GM19397 (cell line): ENCODE measurements at regions not wholly inside any gene's neighbourhood (a gene's known extent, or its start where the extent isn't known, plus 50 kb on each side); places are given as distances from the start of the nearest gene placed in this dataset.

Experiments
- ATAC-seq: cut with Tn5 transposase; IDR thresholded peaks from one replicate; pipeline ENCODE4 v1.9.1; 2021; ENCODE audit warnings: mild to moderate bottlenecking, moderate library complexity; ENCODE audit not compliant: unreplicated experiment

- ATAC-seq, result no peak
These were observed 473.7 kb downstream of the EFNB2 start for GRCh38 chr13:106061781-106062180.

- no peak for ATAC-seq
These were observed 478.6 kb downstream of the EFNB2 start for GRCh38 chr13:106056851-106057250.

DNA sequence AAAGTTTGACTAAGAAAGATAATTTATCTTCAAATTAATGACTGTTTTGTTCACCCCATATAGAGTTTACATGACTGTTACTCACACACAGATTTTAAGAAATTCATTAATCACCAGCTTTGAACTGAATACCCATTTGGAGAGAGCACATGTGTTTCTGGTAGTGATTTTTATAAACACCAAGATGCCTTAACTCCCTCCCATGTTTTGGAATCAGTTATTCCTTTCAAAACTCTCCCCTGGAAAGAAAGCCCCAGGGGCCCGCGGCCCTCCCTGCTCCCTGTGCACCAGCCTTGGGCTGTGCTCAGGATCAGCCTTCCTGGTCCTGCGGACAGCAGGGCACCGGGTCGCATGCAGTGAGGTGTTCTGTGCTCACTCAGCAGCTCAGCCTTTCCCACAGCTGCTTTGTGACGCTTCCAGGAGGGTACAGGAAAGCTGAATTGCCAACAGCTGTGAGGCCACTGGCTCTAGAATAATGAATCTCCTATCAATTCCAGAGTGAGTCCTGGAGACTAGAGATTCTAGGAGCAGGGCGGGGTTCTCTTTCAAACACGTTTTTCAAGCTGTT lies 483.2 kb downstream of the EFNB2 start:
- ATAC-seq, result no peak

GRCh38 chr13:106049171-106049570 lies 486.3 kb downstream of the EFNB2 start:
- ATAC-seq, result no peak

- ATAC-seq, result no peak
These were observed 487.1 kb downstream of the EFNB2 start for GRCh38 chr13:106048386-106048785.

- no peak for ATAC-seq
These were observed 487.6 kb downstream of the EFNB2 start for GRCh38 chr13:106047859-106048258.

- no peak for ATAC-seq
These were observed 492.4 kb downstream of the EFNB2 start for GRCh38 chr13:106042996-106043581.

- no peak for ATAC-seq
These were observed 494.0 kb downstream of the EFNB2 start for GRCh38 chr13:106041445-106041844.

DNA sequence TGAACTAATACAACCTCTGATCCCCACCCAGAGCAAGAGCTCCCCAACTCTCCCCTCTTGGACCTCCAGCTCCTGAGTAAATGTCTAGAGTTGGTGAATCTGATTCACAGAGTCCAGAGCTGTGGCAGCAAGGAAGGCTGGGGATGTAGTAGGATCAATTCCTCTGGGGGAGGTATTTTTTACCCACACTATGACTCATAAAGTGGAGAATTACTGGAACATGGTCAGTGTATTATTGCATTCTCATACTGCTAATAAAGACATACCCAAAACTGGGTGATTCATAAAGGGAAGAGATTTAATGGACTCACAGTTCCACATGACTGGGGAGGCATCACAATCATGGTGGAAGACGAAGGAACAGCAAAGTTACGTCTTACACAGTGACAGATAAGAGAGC lies 496.7 kb downstream of the EFNB2 start:
- no peak for ATAC-seq

DNA sequence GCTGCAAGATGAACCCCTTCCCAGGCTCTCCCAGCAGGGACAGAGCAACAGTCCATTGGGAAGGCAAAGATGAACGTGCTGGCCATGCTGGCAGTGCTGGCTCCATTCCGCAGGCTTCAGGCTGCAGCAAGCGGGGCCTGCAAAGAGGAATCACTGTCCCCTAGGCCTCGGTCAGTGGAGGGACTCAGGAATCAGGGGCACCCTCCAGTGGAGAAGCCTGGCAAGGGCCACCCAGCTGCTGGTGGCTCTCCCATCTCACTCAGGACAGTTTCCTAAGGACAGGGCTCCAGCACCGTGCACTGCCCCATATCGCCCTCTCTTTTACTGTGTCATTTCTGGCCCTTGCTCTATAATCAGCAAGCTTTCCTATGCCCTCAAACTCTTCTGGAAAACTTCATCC lies 498.6 kb downstream of the EFNB2 start:
- no peak for ATAC-seq

DNA sequence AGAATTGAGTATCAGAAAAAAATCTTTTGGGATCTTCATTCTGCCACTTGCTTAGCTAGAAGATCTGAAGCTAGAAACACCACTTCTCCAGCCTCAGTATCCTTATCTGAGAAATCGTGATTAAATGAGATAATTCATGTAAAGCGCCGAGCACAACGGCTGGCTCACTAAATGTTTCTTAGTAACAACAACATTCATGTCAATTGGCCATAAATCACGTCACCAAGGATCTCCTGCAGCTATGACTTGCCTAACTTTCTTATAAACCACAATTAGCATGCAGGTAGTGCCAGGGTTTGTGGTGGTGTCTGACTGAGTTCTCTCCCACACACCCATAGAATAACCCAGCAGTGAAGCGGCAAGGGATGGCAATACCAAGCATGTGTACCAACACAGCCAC lies 501.3 kb downstream of the EFNB2 start:
- ATAC-seq, result no peak

DNA sequence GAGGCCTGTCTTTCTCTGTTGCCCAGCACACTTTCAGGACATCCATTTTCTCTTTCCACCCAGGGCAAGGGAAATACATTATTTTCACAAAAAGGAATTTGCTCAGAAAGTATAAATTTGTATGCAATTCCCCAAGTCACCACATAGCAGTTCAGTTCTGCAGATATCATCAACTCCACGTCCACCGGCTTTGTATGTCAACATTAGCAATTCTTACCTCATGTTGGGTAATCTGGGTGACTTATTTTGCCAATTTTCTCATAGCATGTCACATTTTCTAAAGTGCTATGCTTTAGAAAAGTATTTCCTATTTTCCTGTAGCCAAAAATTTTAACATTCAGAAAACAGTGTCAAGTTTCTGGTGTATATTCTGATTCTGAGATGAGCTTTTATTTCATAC lies 501.8 kb downstream of the EFNB2 start:
- no peak for ATAC-seq

DNA sequence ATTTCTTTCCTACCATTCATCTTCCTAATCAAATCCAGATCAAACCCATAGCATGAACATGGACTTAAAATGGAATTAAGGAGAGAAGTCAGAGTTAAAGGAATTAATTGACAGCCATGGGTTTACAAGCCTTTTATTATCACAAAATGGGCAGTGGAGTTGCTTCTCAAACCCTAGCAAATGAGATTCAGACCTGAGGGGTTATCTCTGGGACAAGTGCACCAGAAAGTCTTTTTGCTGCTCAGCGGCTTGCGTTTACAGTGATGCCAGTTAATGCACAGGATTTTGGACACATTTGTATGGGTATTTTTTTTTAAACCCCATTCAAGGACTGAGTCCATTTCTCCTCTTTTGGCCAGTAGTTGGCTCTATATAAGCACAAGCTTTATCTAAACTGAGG lies 503.0 kb downstream of the EFNB2 start:
- no peak for ATAC-seq

- no peak for ATAC-seq
These were observed 505.7 kb downstream of the EFNB2 start for GRCh38 chr13:106029676-106030290.

DNA sequence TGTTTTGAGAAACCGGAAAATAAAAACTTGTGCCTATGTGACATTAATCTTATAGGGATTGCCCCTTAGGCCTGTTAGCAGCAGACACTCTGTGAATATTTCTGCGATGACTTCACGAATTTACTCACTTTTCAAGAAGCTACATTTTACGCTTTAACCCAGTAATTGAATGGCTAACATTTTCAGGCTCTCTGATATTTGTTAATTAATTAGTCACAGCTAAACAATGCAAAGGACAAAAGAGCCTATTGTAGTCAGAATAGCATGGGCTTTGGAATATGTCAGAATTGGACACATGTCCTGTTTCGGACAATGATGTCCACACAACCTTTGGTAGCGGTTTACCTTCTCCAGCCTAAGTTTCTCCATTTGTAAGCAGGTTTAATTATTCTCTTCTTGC lies 506.6 kb downstream of the EFNB2 start:
- no peak for ATAC-seq

- no peak for ATAC-seq
These were observed 523.9 kb downstream of the EFNB2 start for GRCh38 chr13:106011600-106011999.

DNA sequence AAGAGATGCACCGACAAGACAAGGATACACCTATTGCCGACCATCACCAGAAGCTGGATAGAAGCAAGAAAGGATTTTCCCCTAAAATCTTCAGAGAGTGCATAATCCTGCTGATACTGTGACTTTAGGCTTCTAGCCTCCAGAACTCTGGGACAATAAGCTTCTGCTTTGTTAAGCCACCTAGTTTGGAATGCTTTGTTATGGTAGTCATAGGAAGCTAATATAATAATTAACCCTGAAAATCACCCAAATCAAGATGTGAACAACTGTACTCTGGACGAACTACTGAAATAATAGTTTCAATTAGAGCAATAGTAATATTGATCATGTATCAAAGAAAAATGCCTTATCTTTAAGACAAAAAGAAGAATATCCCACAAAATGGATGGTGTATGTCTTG lies 524.6 kb downstream of the EFNB2 start:
- ATAC-seq, result no peak

GRCh38 chr13:106008540-106008939 lies 526.9 kb downstream of the EFNB2 start:
- no peak for ATAC-seq

- ATAC-seq, result no peak
These were observed 528.3 kb downstream of the EFNB2 start for GRCh38 chr13:106007156-106007555.

GRCh38 chr13:106003651-106004050 lies 531.8 kb downstream of the EFNB2 start:
- ATAC-seq, result no peak

GRCh38 chr13:106001443-106001842 lies 534.0 kb downstream of the EFNB2 start:
- no peak for ATAC-seq
